BLaER1 treated with 17β-estradiol and CSF1 and Interleukin-3, amounts not matched to agents 10 nM and 100 nM (cell line): ENCODE measurements at regions not wholly inside any gene's neighbourhood (a gene's known extent, or its start where the extent isn't known, plus 50 kb on each side); places are given as distances from the start of the nearest gene placed in this dataset.

ENCODE experiments used
- H3K27ac ChIP-seq, 11 experiments: shearing (Covaris generic); formaldehyde crosslinking; 2 replicates each; pipeline ENCODE4 v1.8.1; 2022
- H3K27me3 ChIP-seq, 11 experiments: shearing (Covaris generic); formaldehyde crosslinking; 2 replicates each; pipeline ENCODE4 v1.8.1; 2022
- H3K36me3 ChIP-seq, 11 experiments: shearing (Covaris generic); formaldehyde crosslinking; 2 replicates each; pipeline ENCODE4 v1.8.1; 2022
- H3K4me1 ChIP-seq, 10 experiments: shearing (Covaris generic); formaldehyde crosslinking; 2 replicates each; pipeline ENCODE4 v1.8.1; 2022
- H3K4me2 ChIP-seq, 11 experiments: shearing (Covaris generic); formaldehyde crosslinking; 2 replicates each; pipeline ENCODE4 v1.8.1; 2022
- H3K4me3 ChIP-seq, 10 experiments: shearing (Covaris generic); formaldehyde crosslinking; 2 replicates each; pipeline ENCODE4 v1.8.1; 2022
- H3K9ac ChIP-seq, 11 experiments: shearing (Covaris generic); formaldehyde crosslinking; 2 replicates each; pipeline ENCODE4 v1.8.1; 2022
- H3K9me3 ChIP-seq, 11 experiments: shearing (Covaris generic); formaldehyde crosslinking; replicated peaks in 1 of 11; 2 replicates each; pipeline ENCODE4 v1.8.1; 2022
- H4K20me1 ChIP-seq, 11 experiments: shearing (Covaris generic); formaldehyde crosslinking; 2 replicates each; pipeline ENCODE4 v1.8.1; 2022
- Cebpa-rat ChIP-seq, 11 experiments: shearing (Covaris generic); IDR thresholded peaks; 2 replicates each; pipeline ENCODE4 v1.8.1; 2022

GRCh38 chr13:99827011-99827772, 144.4 kb downstream of the ZIC5 start:
- Histone ChIP-seq H3K4me1 (no peaks in the 10 kb centered on the region), H3K4me3 (no peak overlapping the region), H3K4me2 (no peak overlapping the region), H3K27ac (no peak overlapping the region), H3K9me3 (peaks cover 0 to 4% (median 0%) of the 10 kb centered on the region in 11 experiments; a peak in 1 of 22 replicates), H3K36me3 (no peaks in the 10 kb centered on the region), H4K20me1 (no peaks in the 10 kb centered on the region), H3K27me3 (no peaks in the 10 kb centered on the region), H3K9ac (no peak overlapping the region)
- no peak for TF ChIP-seq Cebpa-rat (IDR thresholded peaks at IDR 0.05)

GRCh38 chr13:99823961-99824360, 147.6 kb downstream of the ZIC5 start:
- no peaks in the 10 kb centered on the region for H4K20me1 ChIP-seq
- H3K4me2 ChIP-seq: no peak overlapping the region
- no peaks in the 10 kb centered on the region for H3K4me1 ChIP-seq
- peaks cover 0 to 11% (median 0%) of the 10 kb centered on the region in 11 experiments; a peak in 1 of 22 replicates for H3K9me3 ChIP-seq
- TF ChIP-seq Cebpa-rat (IDR thresholded peaks at IDR 0.05): no peak
- H3K9ac ChIP-seq: no peak overlapping the region
- H3K27ac ChIP-seq: no peak overlapping the region
- H3K4me3 ChIP-seq: no peak overlapping the region
- no peaks in the 10 kb centered on the region for H3K36me3 ChIP-seq
- H3K27me3 ChIP-seq: no peaks in the 10 kb centered on the region; a peak in 1 of 22 replicates

GRCh38 chr13:99822820-99823219, 148.7 kb downstream of the ZIC5 start:
- no peaks in the 10 kb centered on the region for H4K20me1 ChIP-seq
- no peaks in the 10 kb centered on the region; a peak in 1 of 22 replicates for H3K27me3 ChIP-seq
- no peaks in the 10 kb centered on the region for H3K36me3 ChIP-seq
- no peak overlapping the region for H3K9ac ChIP-seq
- H3K4me1 ChIP-seq: no peaks in the 10 kb centered on the region
- H3K4me2 ChIP-seq: no peak overlapping the region
- TF ChIP-seq Cebpa-rat (IDR thresholded peaks at IDR 0.05): no peak
- H3K4me3 ChIP-seq: no peak overlapping the region
- no peak overlapping the region for H3K27ac ChIP-seq
- H3K9me3 ChIP-seq: peaks cover 0 to 11% (median 0%) of the 10 kb centered on the region in 11 experiments; a peak in 1 of 22 replicates

- Histone ChIP-seq H3K27ac (no peak overlapping the region), H3K36me3 (no peaks in the 10 kb centered on the region), H3K4me1 (no peaks in the 10 kb centered on the region), H3K4me3 (no peak overlapping the region), H4K20me1 (no peaks in the 10 kb centered on the region), H3K9ac (no peak overlapping the region), H3K9me3 (peaks cover 0 to 11% (median 0%) of the 10 kb centered on the region in 11 experiments; a peak in 2 of 22 replicates), H3K4me2 (no peak overlapping the region), H3K27me3 (no peaks in the 10 kb centered on the region; a peak in 1 of 22 replicates)
- no peak for TF ChIP-seq Cebpa-rat (IDR thresholded peaks at IDR 0.05)
Measured at GRCh38 chr13:99821741-99822140, 149.8 kb downstream of the ZIC5 start.

GRCh38 chr13:99819967-99820366, 151.6 kb downstream of the ZIC5 start:
- no peak overlapping the region for H3K9ac ChIP-seq
- no peaks in the 10 kb centered on the region for H4K20me1 ChIP-seq
- peaks cover 0 to 13% (median 0%) of the 10 kb centered on the region in 11 experiments; a peak in 2 of 22 replicates for H3K9me3 ChIP-seq
- H3K4me1 ChIP-seq: no peaks in the 10 kb centered on the region
- TF ChIP-seq Cebpa-rat (IDR thresholded peaks at IDR 0.05): no peak
- H3K27me3 ChIP-seq: no peaks in the 10 kb centered on the region; a peak in 1 of 22 replicates
- H3K4me3 ChIP-seq: no peak overlapping the region
- H3K36me3 ChIP-seq: no peaks in the 10 kb centered on the region
- H3K4me2 ChIP-seq: no peak overlapping the region
- H3K27ac ChIP-seq: no peak overlapping the region

GRCh38 chr13:99816321-99816720, 155.2 kb downstream of the ZIC5 start:
- no peak overlapping the region for H3K4me2 ChIP-seq
- TF ChIP-seq Cebpa-rat (IDR thresholded peaks at IDR 0.05): no peak
- H3K36me3 ChIP-seq: no peaks in the 10 kb centered on the region

GRCh38 chr13:99813336-99814095, 158.1 kb downstream of the ZIC5 start:
- Histone ChIP-seq H4K20me1 (no peaks in the 10 kb centered on the region), H3K4me2 (no peak overlapping the region), H3K4me3 (no peak overlapping the region), H3K4me1 (no peaks in the 10 kb centered on the region), H3K9ac (no peak overlapping the region), H3K36me3 (no peaks in the 10 kb centered on the region), H3K9me3 (peaks cover 0 to 7% (median 0%) of the 10 kb centered on the region in 11 experiments; a peak in 1 of 22 replicates), H3K27ac (no peak overlapping the region), H3K27me3 (no peaks in the 10 kb centered on the region)
- no peak for TF ChIP-seq Cebpa-rat (IDR thresholded peaks at IDR 0.05)

More at GRCh38 chr13:99816321-99816720, 155.2 kb downstream of the ZIC5 start:
- Histone ChIP-seq H3K4me3 (no peak overlapping the region), H3K4me1 (no peaks in the 10 kb centered on the region), H3K9ac (no peak overlapping the region), H3K9me3 (peaks cover 0 to 7% (median 0%) of the 10 kb centered on the region in 11 experiments; a peak in 1 of 22 replicates), H3K27ac (no peak overlapping the region), H4K20me1 (no peaks in the 10 kb centered on the region), H3K27me3 (no peaks in the 10 kb centered on the region; a peak in 1 of 22 replicates)

GRCh38 chr13:99812625-99813024, 158.9 kb downstream of the ZIC5 start:
- TF ChIP-seq Cebpa-rat (IDR thresholded peaks at IDR 0.05): no peak
- H3K4me3 ChIP-seq: no peak overlapping the region
- no peaks in the 10 kb centered on the region for H3K36me3 ChIP-seq
- peaks cover 0 to 7% (median 0%) of the 10 kb centered on the region in 11 experiments; a peak in 1 of 22 replicates for H3K9me3 ChIP-seq
- no peak overlapping the region for H3K4me2 ChIP-seq
- H3K27me3 ChIP-seq: no peaks in the 10 kb centered on the region
- no peak overlapping the region for H3K9ac ChIP-seq
- H3K27ac ChIP-seq: no peak overlapping the region
- no peaks in the 10 kb centered on the region for H4K20me1 ChIP-seq
- no peaks in the 10 kb centered on the region for H3K4me1 ChIP-seq

GRCh38 chr13:99811067-99811700, 160.4 kb downstream of the ZIC5 start:
- no peak for TF ChIP-seq Cebpa-rat (IDR thresholded peaks at IDR 0.05)
- no peak overlapping the region for H3K27ac ChIP-seq
- H3K4me2 ChIP-seq: no peak overlapping the region
- H3K9me3 ChIP-seq: 0 out of 22 replicates have a peak, but pooled peaks cover 0 to under 1% (median 0%) of the 10 kb centered on the region in 11 experiments
- no peaks in the 10 kb centered on the region for H4K20me1 ChIP-seq
- H3K4me3 ChIP-seq: no peak overlapping the region
- no peaks in the 10 kb centered on the region for H3K4me1 ChIP-seq
- H3K27me3 ChIP-seq: no peaks in the 10 kb centered on the region
- no peaks in the 10 kb centered on the region for H3K36me3 ChIP-seq
- no peak overlapping the region for H3K9ac ChIP-seq
